GM12878 (cell line): ENCODE measurements at regions not wholly inside any gene's neighbourhood (a gene's known extent, or its start where the extent isn't known, plus 50 kb on each side); places are given as distances from the start of the nearest gene placed in this dataset.

Experiments used
- ATAC-seq: fragments of 200-7000 bp; cut with Tn5 transposase; 3 replicates; pipeline ENCODE4 v1.9.1; 2020; ENCODE audit warnings: mild to moderate bottlenecking, moderate library complexity
- BruUV-seq: library from RNA; stranded (reverse); fragments of 400-500 nt; replicated peaks from 2 replicates; lab custom pipeline; 2021; lab: Mats Ljungman, UMichigan
- CTCF ChIA-PET: fragments of 300-600 bp; sonication (Branson Sonifier 250); formaldehyde crosslinking; extraction: SDS; loops from one replicate; lab custom pipeline; 2021; ENCODE audit warnings: inconsistent platforms; lab: Yijun Ruan, JAX
- POLR2A ChIA-PET: fragments of 350-600 bp; formaldehyde crosslinking; extraction: SDS; loops from one replicate; lab custom pipeline; 2021; ENCODE audit warnings: inconsistent platforms; lab: Charles Lee
- RAD21 ChIA-PET: fragments of 300-600 bp; sonication (Branson Sonifier 250); formaldehyde crosslinking; loops from one replicate; lab custom pipeline; 2023; ENCODE audit warnings: antibody characterized with exemption; ENCODE audit not compliant: unreplicated experiment; lab: Charles Lee
- SMC1A ChIA-PET: fragments of 300-600 bp; sonication (Branson Sonifier 250); formaldehyde crosslinking; loops from one replicate; lab custom pipeline; 2023; ENCODE audit not compliant: unreplicated experiment, uncharacterized antibody; lab: Charles Lee
- DNase-seq: peaks from one replicate; pipeline ENCODE4 v3.0.0-alpha.2; 2011; ENCODE audit warnings: low read depth, low spot score
- FAIRE-seq: peaks from 3 replicates; lab custom pipeline; 2011; peaks lifted over from hg19 to GRCh38; lab: Jason Lieb, UNC
- H2AFZ ChIP-seq: 2 replicates; pipeline ENCODE4 v1.6.0; 2011; ENCODE audit warnings: low read depth, low read length, control low read depth; ENCODE audit not compliant: control insufficient read depth
- H3K27ac ChIP-seq: 2 replicates; pipeline ENCODE4 v1.5.1; 2011; ENCODE audit warnings: control low read depth; ENCODE audit not compliant: control insufficient read depth, insufficient read depth
- H3K27me3 ChIP-seq, 2 experiments: replicated peaks in 1 of 2; 2 replicates each; pipeline versions ENCODE4 v1.6.0 to v1.6.1; 2011; ENCODE audit warnings: low read length in 1 of 2; ENCODE audit not compliant: control insufficient read depth in 2 of 2, insufficient read depth in 2 of 2
- H3K36me3 ChIP-seq, 2 experiments: 2 replicates each; pipeline ENCODE4 v1.5.1; 2011; ENCODE audit warnings: low read length in 1 of 2; ENCODE audit not compliant: control insufficient read depth in 2 of 2, insufficient read depth in 2 of 2
- H3K4me1 ChIP-seq: 2 replicates; pipeline ENCODE4 v1.6.1; 2011; ENCODE audit warnings: mild to moderate bottlenecking, low read length, moderate library complexity, mixed read lengths; ENCODE audit not compliant: control insufficient read depth, insufficient read depth
- H3K4me2 ChIP-seq: 2 replicates; pipeline ENCODE4 v1.6.0; 2011; ENCODE audit warnings: control low read depth; ENCODE audit not compliant: control insufficient read depth, insufficient read depth
- H3K4me3 ChIP-seq: fragments of 200-600 bp; sonication (generic); 2 replicates; pipeline ENCODE4 v1.5.1; 2016
- H3K79me2 ChIP-seq: 2 replicates; pipeline ENCODE4 v1.6.0; 2011; ENCODE audit warnings: low read length; ENCODE audit not compliant: control insufficient read depth, insufficient read depth
- H3K9ac ChIP-seq: 2 replicates; pipeline ENCODE4 v1.8.0; 2011; ENCODE audit warnings: low read length, control low read depth, mixed read lengths; ENCODE audit not compliant: control insufficient read depth, insufficient read depth
- H3K9me3 ChIP-seq: replicated peaks from 3 replicates; pipeline ENCODE4 v1.5.1; 2011; ENCODE audit warnings: mild to moderate bottlenecking, low read length; ENCODE audit not compliant: control insufficient read depth, insufficient read depth
- H4K20me1 ChIP-seq: 2 replicates; pipeline ENCODE4 v1.6.0; 2011; ENCODE audit not compliant: control insufficient read depth, insufficient read depth
- ASH2L ChIP-seq: fragments of 300-600, 200-600 bp; sonication (generic); IDR thresholded peaks from 2 replicates; pipeline ENCODE4 v1.6.1; 2017; ENCODE audit warnings: low read depth, mild to moderate bottlenecking, borderline replicate concordance
- NFYA ChIP-seq: IDR thresholded peaks from 2 replicates; pipeline ENCODE4 v1.6.1; 2011; ENCODE audit warnings: low read depth, mild to moderate bottlenecking, low read length, improper control_type of control experiment, borderline replicate concordance
- NFYB ChIP-seq: IDR thresholded peaks from 2 replicates; pipeline ENCODE4 v1.6.1; 2011; ENCODE audit warnings: low read depth, mild to moderate bottlenecking, low read length, improper control_type of control experiment, moderate library complexity; ENCODE audit not compliant: insufficient read depth
- SIX5 ChIP-seq: IDR thresholded peaks from 2 replicates; pipeline ENCODE4 v1.6.1; 2011; ENCODE audit warnings: mild to moderate bottlenecking, low read depth, low read length, moderate library complexity; ENCODE audit not compliant: severe bottlenecking
- SREBF2 ChIP-seq: IDR thresholded peaks from 2 replicates; pipeline ENCODE4 v1.6.1; 2012; ENCODE audit warnings: mild to moderate bottlenecking, low read length
- TAF1 ChIP-seq: IDR thresholded peaks from 2 replicates; pipeline ENCODE4 v1.6.1; 2011; ENCODE audit warnings: mild to moderate bottlenecking, low read depth, low read length, borderline replicate concordance
- ZNF24 ChIP-seq: fragments of 450-650 bp; IDR thresholded peaks from 2 replicates; pipeline ENCODE4 v1.6.1; 2017; ENCODE audit warnings: antibody characterized with exemption, mild to moderate bottlenecking
- ZZZ3 ChIP-seq: IDR thresholded peaks from 2 replicates; pipeline ENCODE4 v1.6.1; 2011; ENCODE audit warnings: low read depth; ENCODE audit not compliant: control insufficient read depth, insufficient read length
- WGBS: methylation state at CpG from one replicate; pipeline ENCODE4 v1.1.6; 2016; ENCODE audit warnings: low lambda C conversion rate; ENCODE audit not compliant: insufficient replicate concordance, insufficient coverage; ENCODE audit errors: missing lambda C conversion rate; 5-methylcytosine and 5-hydroxymethylcytosine counted together
- in situ Hi-C: fragments of 300-500 bp; cut with MboI; formaldehyde crosslinking; loops from 9 replicates; pipeline ENCODE4 v1.14.3; 2018; ENCODE audit warnings: mixed read lengths
- intact Hi-C: fragments of 100-400 bp; cut with micrococcal nuclease; formaldehyde crosslinking; loops from one replicate; pipeline ENCODE4 v1.14.2; 2022; ENCODE audit not compliant: unreplicated experiment
- TF ChIP-seq, protein P1 (sequence below): IDR thresholded peaks from 2 replicates; pipeline ENCODE4 v1.6.1; 2011; ENCODE audit warnings: low read depth, mild to moderate bottlenecking, low read length, moderate library complexity, borderline replicate concordance; ENCODE audit errors: extremely low read depth
- TF ChIP-seq, protein P2 (sequence below): fragments of 450-650 bp; IDR thresholded peaks from 2 replicates; pipeline ENCODE4 v1.6.1; 2018; ENCODE audit warnings: borderline replicate concordance, mild to moderate bottlenecking; ENCODE audit not compliant: partially characterized antibody
- TF ChIP-seq, protein P3 (sequence below): fragments of 150-350 bp; IDR thresholded peaks from 2 replicates; pipeline ENCODE4 v1.6.1; 2016; ENCODE audit warnings: low read depth, low read length
- TF ChIP-seq, protein P4 (sequence below): IDR thresholded peaks from 2 replicates; pipeline ENCODE4 v1.6.1; 2012; ENCODE audit warnings: low read depth, low read length, improper control_type of control experiment
- TF ChIP-seq, protein P5 (sequence below): fragments of 450-650 bp; IDR thresholded peaks from 2 replicates; pipeline ENCODE4 v1.6.1; 2017; ENCODE audit warnings: low read depth, mild to moderate bottlenecking, moderate library complexity

DNA sequence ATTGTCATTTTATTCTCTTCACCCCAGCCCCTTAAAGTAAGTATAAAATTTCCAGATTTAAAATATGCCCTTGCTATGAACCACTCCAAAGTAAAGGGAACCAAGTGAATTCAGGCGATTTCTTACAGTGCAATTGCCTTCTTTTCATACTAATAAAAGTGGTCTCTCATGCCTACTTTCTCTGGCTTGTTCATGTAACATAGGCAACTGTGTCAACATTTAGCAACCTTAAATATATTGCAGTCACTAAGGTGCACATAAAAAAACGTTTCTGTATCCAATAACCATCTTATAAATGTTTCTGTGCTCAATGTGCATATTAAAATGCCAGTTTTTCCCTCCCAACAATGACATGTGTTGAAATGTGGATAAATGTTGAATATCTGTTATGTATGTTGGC lies 271.6 kb upstream of the DCN start:
- DNase-seq: no peak
- CTCF ChIA-PET: no interaction called here
- Histone ChIP-seq H3K4me1 (no peaks in the 10 kb centered on the region), H4K20me1 (no peaks in the 10 kb centered on the region), H3K27me3 (no peaks in the 10 kb centered on the region), H3K4me3 (no peak overlapping the region), H3K9me3 (no peaks in the 10 kb centered on the region), H3K4me2 (no peak overlapping the region), H3K36me3 (no peaks in the 10 kb centered on the region), H3K27ac (no peak overlapping the region), H2AFZ (no peak overlapping the region), H3K79me2 (no peaks in the 10 kb centered on the region), H3K9ac (no peak overlapping the region)
- RAD21 ChIA-PET: no interaction called here
- no TSS peak for BruUV-seq
- POLR2A ChIA-PET: no interaction called here
- no peak for ATAC-seq
- no peak for FAIRE-seq
- WGBS: 8% methylated on average over 2 of the region's 2 CpGs
- in situ Hi-C loops: no loop called here
- intact Hi-C loops: no loop called here
- SMC1A ChIA-PET: no interaction called here
- TF ChIP-seq ASH2L (no peak), ZNF24 (no peak), NFYA (no peak), NFYB (no peak), SIX5 (no peak), TAF1 (no peak), ZZZ3 (no peak), SREBF2 (no peak)
- TF ChIP-seq, protein P1, sequence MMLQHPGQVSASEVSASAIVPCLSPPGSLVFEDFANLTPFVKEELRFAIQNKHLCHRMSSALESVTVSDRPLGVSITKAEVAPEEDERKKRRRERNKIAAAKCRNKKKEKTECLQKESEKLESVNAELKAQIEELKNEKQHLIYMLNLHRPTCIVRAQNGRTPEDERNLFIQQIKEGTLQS: no peak
- TF ChIP-seq, protein P2, sequence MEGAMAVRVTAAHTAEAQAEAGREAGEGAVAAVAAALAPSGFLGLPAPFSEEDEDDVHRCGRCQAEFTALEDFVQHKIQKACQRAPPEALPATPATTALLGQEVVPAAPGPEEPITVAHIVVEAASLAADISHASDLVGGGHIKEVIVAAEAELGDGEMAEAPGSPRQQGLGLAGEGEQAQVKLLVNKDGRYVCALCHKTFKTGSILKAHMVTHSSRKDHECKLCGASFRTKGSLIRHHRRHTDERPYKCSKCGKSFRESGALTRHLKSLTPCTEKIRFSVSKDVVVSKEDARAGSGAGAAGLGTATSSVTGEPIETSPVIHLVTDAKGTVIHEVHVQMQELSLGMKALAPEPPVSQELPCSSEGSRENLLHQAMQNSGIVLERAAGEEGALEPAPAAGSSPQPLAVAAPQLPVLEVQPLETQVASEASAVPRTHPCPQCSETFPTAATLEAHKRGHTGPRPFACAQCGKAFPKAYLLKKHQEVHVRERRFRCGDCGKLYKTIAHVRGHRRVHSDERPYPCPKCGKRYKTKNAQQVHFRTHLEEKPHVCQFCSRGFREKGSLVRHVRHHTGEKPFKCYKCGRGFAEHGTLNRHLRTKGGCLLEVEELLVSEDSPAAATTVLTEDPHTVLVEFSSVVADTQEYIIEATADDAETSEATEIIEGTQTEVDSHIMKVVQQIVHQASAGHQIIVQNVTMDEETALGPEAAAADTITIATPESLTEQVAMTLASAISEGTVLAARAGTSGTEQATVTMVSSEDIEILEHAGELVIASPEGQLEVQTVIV: no peak
- TF ChIP-seq, protein P3, sequence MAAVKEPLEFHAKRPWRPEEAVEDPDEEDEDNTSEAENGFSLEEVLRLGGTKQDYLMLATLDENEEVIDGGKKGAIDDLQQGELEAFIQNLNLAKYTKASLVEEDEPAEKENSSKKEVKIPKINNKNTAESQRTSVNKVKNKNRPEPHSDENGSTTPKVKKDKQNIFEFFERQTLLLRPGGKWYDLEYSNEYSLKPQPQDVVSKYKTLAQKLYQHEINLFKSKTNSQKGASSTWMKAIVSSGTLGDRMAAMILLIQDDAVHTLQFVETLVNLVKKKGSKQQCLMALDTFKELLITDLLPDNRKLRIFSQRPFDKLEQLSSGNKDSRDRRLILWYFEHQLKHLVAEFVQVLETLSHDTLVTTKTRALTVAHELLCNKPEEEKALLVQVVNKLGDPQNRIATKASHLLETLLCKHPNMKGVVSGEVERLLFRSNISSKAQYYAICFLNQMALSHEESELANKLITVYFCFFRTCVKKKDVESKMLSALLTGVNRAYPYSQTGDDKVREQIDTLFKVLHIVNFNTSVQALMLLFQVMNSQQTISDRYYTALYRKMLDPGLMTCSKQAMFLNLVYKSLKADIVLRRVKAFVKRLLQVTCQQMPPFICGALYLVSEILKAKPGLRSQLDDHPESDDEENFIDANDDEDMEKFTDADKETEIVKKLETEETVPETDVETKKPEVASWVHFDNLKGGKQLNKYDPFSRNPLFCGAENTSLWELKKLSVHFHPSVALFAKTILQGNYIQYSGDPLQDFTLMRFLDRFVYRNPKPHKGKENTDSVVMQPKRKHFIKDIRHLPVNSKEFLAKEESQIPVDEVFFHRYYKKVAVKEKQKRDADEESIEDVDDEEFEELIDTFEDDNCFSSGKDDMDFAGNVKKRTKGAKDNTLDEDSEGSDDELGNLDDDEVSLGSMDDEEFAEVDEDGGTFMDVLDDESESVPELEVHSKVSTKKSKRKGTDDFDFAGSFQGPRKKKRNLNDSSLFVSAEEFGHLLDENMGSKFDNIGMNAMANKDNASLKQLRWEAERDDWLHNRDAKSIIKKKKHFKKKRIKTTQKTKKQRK: no peak
- TF ChIP-seq, protein P4, sequence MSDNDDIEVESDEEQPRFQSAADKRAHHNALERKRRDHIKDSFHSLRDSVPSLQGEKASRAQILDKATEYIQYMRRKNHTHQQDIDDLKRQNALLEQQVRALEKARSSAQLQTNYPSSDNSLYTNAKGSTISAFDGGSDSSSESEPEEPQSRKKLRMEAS: no peak
- TF ChIP-seq, protein P5, sequence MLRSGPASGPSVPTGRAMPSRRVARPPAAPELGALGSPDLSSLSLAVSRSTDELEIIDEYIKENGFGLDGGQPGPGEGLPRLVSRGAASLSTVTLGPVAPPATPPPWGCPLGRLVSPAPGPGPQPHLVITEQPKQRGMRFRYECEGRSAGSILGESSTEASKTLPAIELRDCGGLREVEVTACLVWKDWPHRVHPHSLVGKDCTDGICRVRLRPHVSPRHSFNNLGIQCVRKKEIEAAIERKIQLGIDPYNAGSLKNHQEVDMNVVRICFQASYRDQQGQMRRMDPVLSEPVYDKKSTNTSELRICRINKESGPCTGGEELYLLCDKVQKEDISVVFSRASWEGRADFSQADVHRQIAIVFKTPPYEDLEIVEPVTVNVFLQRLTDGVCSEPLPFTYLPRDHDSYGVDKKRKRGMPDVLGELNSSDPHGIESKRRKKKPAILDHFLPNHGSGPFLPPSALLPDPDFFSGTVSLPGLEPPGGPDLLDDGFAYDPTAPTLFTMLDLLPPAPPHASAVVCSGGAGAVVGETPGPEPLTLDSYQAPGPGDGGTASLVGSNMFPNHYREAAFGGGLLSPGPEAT: no peak
